Upper lobe of left lung (tissue), 4 donors: ENCODE measurements at regions not wholly inside any gene's neighbourhood (a gene's known extent, or its start where the extent isn't known, plus 50 kb on each side); places are given as distances from the start of the nearest gene placed in this dataset.

ENCODE experiments used
- CTCF ChIP-seq, 6 experiments: fragments of 450-650 bp in 4 of 6; fragments of 200-600 bp in 2 of 6; sonication (generic) in 2 of 6; IDR thresholded peaks; one replicate each; pipeline ENCODE4 v1.5.1; 2016 to 2019; ENCODE audit warnings: antibody characterized with exemption in 6 of 6
- EP300 ChIP-seq, 4 donors: sonication (generic); formaldehyde crosslinking; IDR thresholded peaks; one replicate each; pipeline ENCODE4 v1.5.1; 2017; ENCODE audit warnings: antibody characterized with exemption in 4 of 4, control low read depth in 2 of 4
- POLR2A ChIP-seq, 4 donors: fragments of 450-650 bp; IDR thresholded peaks; one replicate each; pipeline ENCODE4 v1.5.1; 2016 to 2017; ENCODE audit warnings: antibody characterized with exemption in 4 of 4, mild to moderate bottlenecking in 2 of 4
- POLR2AphosphoS5 ChIP-seq, 2 donors: sonication (generic); formaldehyde crosslinking; IDR thresholded peaks; one replicate each; pipeline ENCODE4 v1.5.1; 2017; ENCODE audit warnings: antibody characterized with exemption in 2 of 2

GRCh38 chr2:67212203-67212602 is 184.9 kb upstream of the ETAA1 start:
- TF ChIP-seq CTCF (IDR thresholded peaks at IDR 0.05) (no peak), EP300 (IDR thresholded peaks at IDR 0.05) (no peak), POLR2AphosphoS5 (IDR thresholded peaks at IDR 0.05) (no peak), POLR2A (IDR thresholded peaks at IDR 0.05) (no peak)
